GM18861 (cell line): ENCODE measurements at regions not wholly inside any gene's neighbourhood (a gene's known extent, or its start where the extent isn't known, plus 50 kb on each side); places are given as distances from the start of the nearest gene placed in this dataset.
"Not testable (repeated sequence)": the region's sequence is repeated elsewhere in the genome, so short reads cannot be mapped to it uniquely, and the experiment has no call there.

ENCODE experiments used
- ATAC-seq: cut with Tn5 transposase; IDR thresholded peaks from one replicate; pipeline ENCODE4 v1.9.1; 2021; ENCODE audit not compliant: unreplicated experiment

DNA sequence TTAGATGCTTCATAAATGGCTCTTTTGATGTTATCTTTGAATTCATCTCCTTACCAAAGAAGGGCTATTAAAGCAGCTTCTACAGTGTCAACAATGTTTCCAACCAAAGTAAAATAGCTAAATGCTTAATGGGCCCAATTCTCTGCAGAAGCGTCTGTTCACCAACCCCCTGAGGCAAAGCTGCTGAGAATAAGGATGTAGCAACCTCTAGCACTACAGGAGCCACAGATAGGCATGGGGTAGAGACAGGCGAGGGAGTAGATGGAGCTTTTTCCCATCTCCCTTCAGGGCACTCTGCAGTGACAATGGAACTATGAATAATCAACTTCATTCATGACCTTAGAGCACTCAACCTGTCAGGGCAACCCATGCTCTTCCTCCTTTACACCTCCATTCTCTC, 134.1 kb downstream of the FZD1 start:
- ATAC-seq: no peak

DNA sequence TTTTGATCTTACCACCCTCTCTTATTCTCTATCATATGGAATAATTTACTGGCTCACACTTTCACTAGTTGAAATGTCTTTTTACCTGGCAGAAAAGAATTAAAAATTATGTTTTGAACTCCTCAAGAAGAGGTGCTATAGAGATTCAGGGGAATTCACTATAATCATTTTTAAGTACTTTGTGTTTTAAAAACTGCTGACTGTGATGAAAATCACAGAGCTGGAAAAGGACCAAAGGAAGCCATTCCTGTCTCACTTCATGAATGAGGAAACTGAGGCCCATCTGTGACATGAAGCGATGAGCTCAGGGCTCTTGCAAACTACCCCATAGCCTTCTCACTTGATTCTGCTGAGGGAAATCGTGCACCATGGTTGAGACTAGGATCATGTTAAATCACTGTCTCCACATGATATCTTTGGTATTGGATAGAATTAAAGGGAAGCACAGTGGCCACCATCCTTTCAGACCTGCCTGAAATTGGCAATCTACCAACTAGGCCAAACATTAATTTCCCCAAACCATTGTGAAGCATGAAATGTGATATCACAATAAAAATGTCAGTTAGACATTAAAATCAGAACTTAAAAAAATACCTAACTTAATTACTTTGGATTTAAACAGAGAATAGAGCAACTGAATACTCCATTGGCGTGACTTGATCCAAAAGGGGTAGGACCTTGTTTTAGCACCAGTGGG, 141.0 kb downstream of the FZD1 start:
- ATAC-seq: no peak

DNA sequence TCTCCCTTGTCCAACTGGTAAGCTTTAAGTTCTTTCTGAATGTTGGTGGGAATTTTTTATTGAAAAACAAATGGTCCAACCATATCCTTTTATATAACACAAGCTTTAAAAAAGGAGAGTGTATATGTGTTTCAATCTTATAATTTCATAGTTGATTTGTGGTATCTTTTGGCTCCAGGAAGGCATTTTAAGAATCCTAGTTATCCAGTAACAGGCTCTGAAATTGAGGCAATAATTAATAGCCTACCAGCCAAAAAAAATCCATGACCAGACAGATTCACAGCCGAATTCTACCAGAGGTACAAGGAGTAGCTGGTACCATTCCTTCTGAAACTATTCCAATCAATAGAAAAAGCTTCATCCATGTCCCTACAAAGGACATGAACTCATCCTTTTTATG, 141.6 kb downstream of the FZD1 start:
- not testable (repeated sequence) for ATAC-seq

DNA sequence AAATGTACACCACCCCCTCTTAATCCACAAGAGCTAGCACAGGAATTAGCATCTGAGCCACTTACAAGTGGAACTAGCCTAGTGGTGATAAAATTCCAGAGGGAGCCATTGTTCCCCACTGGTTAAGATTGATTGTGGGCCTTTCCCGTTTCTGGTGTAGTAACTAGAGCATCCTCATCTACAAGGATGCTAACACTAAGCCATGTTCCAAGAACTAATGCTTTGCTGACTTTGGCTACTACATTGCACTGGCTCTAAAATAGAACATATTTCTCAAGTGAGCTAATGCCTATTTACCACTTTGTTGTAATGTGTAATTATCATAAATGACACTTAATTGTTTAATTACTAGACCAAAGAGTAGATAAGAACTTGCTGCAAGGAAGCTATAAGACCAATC, 143.7 kb downstream of the FZD1 start:
- no peak for ATAC-seq

DNA sequence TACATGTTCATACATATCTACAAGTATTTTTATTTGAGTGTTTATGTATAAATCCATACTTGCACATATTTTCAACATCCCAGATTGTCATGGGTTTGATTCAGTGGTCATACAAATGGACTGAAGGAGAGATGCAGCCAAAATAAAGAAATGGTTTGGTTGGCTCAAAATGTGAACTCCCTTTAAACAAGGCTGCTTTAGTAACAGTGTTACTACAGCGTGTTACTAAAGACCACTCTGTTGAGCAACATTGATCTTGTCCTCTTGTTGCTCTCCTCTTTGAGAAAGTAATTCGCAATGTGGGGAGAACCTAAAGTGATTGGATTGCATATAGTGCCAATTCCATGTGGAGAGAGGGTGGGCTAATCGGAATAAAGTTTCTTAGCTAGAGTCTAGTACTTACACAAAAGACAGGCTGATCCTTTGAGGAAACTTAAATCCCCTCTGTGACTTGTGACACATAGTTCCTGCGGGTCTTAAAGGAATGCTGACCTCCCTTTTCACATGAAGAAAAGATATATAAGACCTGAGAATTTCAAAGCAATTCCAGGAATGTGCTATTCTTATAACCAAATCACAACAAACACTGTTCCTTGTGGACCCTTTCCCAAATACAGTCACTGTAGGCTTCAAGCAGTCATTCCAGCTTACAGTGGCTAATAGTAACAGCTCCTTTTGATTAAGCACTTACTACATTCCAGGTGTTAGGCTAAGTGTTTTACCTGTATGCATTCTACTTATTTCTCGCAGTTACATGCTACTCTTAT, 144.3 kb downstream of the FZD1 start:
- no peak for ATAC-seq

DNA sequence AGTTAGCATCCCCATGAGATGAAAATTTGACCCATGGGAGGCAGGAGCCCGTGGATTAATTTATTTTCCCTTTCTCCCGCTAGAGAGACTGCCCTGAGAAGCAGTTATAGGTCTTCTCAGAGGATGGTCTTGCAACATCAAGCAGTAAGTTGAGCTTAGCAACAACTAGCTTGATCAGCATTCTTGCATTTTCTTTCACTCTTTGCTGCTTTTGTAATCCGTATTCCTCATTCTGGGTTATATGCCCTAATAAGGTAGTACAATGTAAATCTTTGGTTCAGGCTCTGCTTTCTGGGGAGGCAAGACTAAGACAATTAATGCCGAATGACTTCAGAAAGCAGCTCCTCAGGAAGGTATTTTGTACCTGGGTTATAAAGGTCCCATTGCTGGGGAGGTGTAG, 146.8 kb downstream of the FZD1 start:
- ATAC-seq: no peak

DNA sequence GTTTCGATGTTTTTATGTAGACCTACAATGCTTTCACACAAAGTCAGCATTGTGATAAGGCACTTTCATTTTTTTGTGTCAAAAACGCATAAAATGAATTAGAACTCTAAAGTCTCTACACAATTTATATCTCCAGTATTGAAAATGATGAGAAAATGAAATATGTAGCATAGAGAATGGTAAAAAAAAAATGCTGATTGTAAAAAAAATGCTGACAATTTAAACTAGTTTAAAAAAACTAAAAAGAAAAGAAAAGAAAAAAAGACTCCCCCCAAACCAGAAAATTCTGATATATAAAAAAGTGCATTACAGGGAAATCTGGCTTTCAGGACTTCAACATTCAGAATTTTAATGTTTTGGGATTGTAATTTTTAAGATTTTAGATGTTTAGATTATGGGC, 148.1 kb downstream of the FZD1 start:
- ATAC-seq: no peak

DNA sequence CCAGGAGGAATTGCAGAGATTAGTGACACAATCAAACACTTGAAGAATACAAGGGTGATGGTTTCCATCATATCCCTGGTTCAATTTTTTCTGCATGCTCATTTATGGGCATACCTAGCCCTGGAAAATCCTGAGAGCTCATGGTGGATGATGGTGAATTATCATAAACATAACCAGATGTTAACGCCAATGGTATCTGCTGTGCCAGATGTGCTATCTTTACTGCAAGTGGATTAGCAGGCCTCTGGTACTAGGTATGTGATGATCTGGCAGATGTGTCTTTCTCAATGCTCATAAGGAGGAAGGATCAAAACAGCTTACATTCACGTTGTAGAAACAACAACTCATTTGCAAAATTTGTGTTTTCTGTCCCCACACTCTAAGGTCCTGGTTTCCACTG, 150.5 kb downstream of the FZD1 start:
- ATAC-seq: no peak

DNA sequence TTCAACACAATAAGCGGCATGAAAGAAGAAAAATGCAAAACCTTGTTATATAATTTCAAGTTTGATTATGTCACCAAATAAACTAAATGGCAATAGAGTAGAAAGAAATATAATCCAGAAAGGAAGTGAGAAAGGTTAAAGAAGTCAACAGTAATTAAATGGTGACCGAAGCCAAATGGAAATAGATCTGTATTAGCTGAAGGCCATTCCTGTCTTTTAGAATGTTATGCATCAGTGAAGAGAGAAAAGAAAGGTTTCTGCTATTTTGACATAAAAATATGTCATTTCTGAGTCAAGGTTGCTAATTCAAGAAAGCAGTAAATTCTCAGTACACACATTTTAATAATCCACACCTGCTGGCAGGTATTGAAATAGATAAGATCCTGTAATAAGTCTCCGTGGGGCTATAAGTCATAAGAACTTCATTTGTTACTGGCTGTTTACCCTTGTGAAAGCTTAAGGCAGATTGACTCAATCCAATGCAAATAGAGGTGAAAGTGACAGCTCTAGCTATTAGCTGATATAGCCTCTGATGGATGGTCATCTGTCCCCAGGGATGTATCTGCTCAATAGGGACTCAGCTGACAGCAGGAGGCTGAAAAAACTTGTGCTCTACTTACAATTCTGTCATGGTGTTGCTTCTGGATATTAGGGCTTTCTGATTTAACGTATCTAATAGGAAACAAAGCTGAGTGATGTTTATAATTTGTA, 152.1 kb downstream of the FZD1 start:
- ATAC-seq: no peak

DNA sequence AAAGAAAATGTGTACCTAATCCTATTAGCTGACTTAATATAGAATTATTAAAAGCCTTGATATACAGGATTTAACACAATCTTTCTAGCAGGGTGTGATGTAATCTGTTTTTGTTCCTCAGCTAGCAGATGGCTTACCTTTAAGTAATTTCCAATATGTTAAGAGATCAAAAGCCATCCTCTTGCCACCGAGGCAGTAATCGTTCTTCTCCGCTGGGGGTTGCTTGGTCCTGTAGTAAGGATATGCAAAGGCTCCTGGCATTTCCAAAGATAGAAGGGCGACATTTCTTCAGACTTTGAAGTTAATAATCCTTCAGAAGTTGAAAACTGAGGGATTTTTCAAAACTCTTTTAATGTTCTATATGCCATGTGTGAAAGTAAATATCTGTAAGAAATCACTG, 156.4 kb downstream of the FZD1 start:
- no peak for ATAC-seq

DNA sequence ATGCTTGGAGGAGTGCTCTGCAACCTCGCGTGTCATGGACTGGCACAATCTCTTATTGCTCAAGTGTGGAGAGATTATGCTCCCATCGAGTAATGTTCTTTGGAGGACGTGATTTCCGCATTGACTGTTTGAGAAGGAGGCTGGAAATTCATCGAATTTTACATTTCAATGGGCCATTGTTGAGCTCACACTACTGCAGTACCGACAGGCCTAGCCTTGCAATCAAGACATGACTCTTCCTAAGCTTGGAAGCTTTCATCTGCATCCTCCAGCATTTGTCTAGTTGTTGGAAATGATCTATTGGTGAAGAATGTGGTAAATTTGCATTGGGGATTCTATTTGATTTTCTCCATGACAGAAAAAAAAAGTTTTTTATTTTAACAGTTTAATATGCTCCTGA, 156.8 kb downstream of the FZD1 start:
- ATAC-seq: no peak

DNA sequence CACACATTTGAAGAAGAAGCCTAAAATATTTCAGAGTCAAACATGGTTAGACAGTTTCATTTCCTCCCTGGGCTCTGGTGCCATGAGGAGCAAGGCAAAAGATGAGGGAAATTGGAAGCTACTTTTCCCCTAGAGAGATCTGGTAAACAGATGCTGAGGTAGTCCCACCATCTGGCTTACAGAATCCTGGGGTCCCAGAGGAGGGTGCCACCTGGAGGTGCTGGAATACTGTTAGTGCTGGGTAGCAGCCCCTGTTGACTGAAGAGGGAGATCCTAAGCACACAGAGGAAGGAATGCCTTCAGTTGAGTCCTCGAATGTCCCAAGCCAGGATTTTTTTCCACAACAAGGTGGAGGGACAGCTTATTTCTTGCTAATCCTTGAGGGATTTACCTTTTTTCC, 160.1 kb downstream of the FZD1 start:
- ATAC-seq: no peak

DNA sequence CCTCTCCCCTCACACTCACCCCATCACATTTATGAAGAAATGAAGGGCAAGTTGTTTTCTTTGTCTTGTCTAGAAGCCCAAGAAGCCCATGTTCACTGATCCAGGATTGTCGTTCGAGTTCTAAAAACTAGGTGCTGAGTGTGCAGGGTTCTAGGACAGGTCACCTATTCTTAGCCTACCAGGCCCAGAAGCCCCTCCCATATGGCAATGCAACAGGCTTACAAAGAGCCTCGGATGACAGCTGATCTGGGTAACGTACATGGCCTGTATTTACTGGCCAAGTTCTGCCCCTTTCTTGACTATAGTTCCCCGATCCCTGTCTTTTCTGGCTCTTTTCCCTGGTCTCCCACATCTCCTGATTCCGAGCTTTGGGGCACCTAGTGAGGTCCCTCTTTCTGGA, 160.9 kb downstream of the FZD1 start:
- no peak for ATAC-seq

DNA sequence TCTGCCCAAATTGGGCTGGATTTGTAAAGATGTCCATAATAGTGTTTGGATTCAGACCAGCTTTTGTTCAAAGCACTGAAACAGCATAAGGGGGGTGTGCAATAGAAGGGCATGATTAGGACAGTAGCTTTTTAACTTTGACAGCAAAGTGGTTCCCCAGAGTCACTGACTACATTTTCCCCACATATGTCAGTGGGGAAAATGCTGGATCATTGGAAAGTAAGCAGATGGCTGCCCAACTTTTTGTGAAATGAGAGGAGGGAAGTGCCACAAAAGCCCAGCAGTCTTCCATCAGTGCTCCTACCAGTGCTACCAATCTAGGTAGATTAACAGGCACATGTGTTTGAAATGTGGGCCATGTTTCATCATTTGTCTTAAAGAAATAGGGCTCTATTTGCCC, 162.8 kb downstream of the FZD1 start:
- no peak for ATAC-seq

DNA sequence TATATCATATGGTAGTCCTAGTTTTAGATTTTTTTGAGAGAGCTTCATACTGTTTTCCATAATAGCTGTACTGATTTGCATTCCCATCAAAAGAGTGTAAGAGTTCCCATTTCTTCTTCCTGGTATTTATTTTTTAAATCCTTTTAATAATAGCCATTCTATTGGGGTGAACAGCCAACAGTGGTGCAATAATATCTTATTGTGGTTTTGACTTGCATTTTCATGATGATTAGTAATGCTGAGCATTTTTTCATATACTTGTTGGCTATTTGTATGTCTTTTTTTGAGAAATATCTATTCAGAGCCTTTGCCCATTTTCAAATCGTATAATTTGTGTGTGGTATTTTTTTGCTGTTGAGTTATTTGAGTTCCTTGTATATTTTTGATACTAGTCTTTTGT, 167.4 kb downstream of the FZD1 start:
- no peak for ATAC-seq

DNA sequence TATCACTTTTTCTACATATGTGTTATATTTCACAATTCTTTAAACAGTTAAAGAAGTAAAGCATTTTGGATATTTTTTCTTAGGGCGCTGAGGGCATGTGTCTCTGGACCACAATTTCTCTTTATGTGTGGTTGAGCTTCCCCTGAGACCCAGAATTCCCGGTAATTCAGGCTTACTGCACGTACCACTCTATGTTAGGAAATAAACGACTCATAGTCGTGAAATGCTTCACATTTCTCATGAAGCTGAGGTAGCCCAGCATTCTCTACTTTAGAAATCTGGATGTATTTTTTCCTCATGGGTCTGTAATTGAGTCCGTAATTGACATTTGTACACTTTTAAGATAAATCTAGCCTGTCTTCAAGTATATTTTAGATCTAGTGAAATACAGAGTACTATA, 170.6 kb downstream of the FZD1 start:
- no peak for ATAC-seq

DNA sequence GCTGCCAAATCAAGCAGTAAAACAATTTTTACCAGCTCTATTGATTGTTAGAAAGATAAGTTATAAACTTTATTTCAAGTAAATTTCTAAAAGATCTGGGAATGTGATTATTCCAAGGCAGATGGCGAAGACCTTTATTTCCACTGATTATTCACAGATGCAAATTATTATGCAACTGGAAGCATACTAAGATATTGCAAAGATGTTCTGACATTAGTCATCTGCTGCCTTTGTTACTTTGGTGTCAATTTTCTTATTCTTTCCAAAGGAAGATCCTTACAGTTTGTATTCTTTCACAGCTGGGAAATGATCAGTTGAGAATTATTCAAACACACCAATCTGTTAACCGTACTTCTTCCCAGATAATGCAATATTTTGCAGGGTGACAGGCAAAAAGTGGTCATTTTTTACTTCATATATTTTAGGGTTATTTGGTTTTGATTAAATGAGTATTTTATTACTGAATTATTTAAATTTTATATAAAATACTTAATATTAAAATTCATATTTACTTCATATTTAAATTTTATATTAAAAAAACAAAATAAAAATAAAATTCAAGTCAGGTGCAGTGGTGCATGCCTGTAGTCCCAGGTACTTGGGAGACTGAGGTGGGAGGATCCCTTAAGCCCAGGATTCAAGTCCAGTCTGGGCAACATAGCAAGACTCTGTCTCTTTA, 171.3 kb downstream of the FZD1 start:
- ATAC-seq: no peak

DNA sequence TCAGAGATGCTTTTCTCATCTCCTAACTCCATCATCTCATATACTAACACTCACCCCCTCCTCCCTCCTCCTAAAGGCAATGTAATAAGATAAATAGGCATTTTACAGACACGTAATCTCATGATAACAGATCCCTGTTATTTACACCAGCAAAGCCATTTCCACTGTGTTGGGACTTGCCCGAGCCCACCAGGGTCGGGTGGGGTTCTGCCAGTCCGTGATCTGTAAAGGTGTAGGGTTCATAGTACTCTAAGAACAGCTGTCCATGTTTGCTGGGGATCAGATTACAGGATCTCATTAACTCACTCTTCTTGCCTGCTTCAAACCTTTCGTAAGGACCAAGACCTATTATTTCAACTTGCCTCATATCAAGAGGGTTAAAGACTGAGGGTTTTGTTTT, 172.4 kb downstream of the FZD1 start:
- ATAC-seq: no peak

DNA sequence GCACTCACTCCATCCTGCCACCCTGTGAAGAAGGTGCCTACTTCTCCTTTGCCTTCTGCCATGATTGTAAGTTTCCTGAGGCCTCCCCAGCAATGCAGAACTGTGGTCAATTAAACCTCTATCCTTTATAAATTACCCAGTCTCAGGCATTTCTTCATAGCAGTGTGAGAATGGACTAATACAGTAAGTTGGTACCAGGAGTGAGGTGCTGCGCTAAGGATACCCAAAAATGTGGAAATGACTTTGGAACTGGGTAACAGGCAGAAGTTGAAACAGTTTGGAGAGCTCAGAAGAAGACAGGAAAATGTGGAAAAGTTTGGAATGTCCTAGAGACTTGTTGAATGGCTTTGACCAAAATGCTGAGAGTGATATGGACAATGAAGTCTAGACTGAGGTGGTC, 176.0 kb downstream of the FZD1 start:
- not testable (repeated sequence) for ATAC-seq

DNA sequence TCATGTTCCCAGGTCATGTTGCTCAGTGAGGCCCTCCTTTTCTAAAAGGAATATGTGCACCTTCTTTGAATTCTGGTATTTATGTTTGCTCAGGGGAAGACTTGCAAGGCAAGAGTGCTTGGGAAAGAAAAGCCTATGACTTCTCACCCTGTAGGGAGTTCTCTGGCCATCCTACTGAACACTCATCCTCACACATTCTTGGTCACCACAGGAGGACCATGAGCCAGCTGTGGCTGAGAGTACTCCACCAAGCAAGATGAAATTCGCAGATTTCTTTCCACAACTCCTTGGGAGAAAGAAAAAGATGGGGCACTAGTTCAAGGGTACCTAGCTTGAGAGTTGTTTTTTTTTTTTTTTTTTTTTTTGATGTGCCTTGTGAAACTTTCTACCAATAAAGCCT, 179.6 kb downstream of the FZD1 start:
- ATAC-seq: no peak

DNA sequence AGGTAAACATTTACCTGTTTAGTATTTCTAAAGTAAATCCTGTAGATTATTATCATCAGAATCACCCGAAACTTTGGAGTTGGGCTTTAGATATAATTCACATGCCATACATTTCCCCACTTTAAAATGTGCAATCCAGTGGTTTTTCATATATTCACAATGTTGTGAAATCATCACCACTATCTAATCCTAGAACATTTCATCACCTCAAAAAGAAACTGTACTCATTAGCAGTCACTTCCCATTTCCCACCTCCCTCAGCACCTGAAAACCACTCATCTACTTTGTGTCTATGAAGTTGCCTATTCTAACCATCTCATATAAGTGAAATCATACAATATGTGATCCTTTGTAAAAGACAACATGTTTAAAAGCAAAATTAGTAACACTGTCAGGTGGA, 182.6 kb downstream of the FZD1 start:
- ATAC-seq: no peak

DNA sequence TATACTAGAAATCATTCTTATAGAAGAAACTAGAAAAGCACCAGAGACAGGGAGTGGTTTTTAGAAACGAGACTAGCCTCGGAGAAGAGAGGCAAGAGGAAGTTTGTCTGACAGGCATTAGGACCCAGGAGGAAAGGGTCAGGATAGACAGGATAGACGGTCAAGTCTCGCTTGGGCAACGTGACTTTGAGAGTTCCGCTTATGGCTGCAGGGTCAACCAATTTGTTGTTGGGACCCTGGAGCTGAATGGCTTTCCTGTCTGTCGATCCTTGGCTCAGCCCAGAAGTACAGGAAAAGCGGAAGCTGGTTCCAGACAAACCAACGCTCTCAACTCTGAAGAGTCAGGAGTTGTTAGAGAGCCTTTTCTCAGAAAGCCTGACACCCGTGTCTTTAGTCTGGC, 191.2 kb downstream of the FZD1 start:
- no peak for ATAC-seq
